ENCODE measurements at regions not wholly inside any gene's neighbourhood (a gene's known extent, or its start where the extent isn't known, plus 50 kb on each side); places are given as distances from the start of the nearest gene placed in this dataset.

DNA sequence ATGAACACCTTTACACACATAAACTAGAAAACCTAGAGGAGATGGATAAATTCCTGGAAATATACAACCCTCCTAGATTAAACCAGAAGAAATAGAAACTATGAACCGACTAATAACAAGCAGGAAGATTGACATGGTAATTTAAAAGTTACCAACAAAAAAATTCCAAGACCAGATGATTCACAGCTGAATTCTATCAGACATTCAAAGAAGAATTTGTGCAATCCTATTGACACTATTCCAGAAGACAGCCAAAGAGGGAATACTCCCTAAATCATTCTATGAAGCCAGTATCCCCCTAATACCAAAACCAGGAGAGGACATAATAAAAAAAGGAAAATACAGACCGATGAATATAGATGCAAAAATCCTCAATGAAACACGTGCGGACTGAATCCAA is 102.6 kb upstream of the KRR1 start:
- no peak for TF ChIP-seq POLR2A (IDR thresholded peaks at IDR 0.05; ENCODE audit: low read depth, low read length)
- TF ChIP-seq POLR2AphosphoS5 (IDR thresholded peaks at IDR 0.05; ENCODE audit: low read depth, low read length) = no peak
- FAIRE-seq = no peak
- no peak for DNase-seq (ENCODE audit: insufficient read length)

DNA sequence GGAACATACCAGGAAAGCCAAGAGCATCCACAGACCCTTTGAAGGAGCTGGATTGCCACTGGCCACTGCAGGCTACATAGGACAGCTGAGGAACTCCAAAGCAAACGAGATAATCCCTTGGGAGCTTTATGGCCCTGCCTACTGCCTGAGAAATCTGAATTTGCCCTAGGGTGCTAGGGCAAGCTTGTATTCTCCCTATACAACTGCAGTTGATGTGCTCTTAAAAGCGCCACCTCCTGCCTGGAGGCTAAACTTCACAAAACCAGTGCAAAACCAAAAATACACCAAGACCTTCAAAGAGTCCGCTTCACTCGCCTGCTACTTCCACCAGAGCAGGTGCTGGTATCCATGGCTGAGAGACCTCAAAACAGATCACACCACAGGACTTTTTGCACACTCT is 99.6 kb upstream of the KRR1 start:
- no peak for DNase-seq (ENCODE audit: insufficient read length)
- no peak for FAIRE-seq
- TF ChIP-seq POLR2AphosphoS5 (IDR thresholded peaks at IDR 0.05; ENCODE audit: low read depth, low read length) = no peak
- TF ChIP-seq POLR2A (IDR thresholded peaks at IDR 0.05; ENCODE audit: low read depth, low read length) = no peak
- TF ChIP-seq TAF1 (IDR thresholded peaks at IDR 0.05; ENCODE audit: borderline replicate concordance, low read depth, low read length) = no peak

- TF ChIP-seq POLR2A (IDR thresholded peaks at IDR 0.05; ENCODE audit: low read depth, low read length) = no peak
- TF ChIP-seq POLR2AphosphoS5 (IDR thresholded peaks at IDR 0.05; ENCODE audit: low read depth, low read length) = no peak
- TF ChIP-seq TAF1 (IDR thresholded peaks at IDR 0.05; ENCODE audit: borderline replicate concordance, low read depth, low read length) = no peak
- no peak for FAIRE-seq
- DNase-seq (ENCODE audit: insufficient read length) = no peak
These were observed 95.5 kb upstream of the KRR1 start for GRCh38 chr12:75606956-75607355.

GRCh38 chr12:75606151-75606550 is 94.7 kb upstream of the KRR1 start:
- no peak for DNase-seq (ENCODE audit: insufficient read length)
- no peak for FAIRE-seq
- TF ChIP-seq POLR2A (IDR thresholded peaks at IDR 0.05; ENCODE audit: low read depth, low read length) (no peak), TAF1 (IDR thresholded peaks at IDR 0.05; ENCODE audit: borderline replicate concordance, low read depth, low read length) (no peak), POLR2AphosphoS5 (IDR thresholded peaks at IDR 0.05; ENCODE audit: low read depth, low read length) (no peak)

DNA sequence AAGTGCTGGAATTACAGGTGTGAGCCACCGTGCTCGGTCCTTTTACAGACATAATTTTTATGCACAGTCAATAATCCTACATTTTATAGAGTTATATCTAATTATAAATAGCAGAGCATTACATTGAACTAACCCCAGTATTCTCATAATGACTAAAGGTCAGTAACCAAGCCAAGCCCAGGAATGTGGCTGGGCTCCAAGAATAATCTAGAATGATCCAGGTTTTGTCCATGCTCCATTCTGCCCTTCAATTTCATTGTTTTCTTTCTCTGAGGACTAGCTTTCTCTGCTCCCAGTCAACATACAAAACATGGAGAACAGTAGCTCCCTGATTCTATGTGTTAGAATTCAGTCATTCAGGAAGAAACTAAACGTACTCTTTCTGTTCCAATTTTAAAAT is 92.1 kb upstream of the KRR1 start:
- TF ChIP-seq POLR2A (IDR thresholded peaks at IDR 0.05; ENCODE audit: low read depth, low read length) = no peak
- TF ChIP-seq TAF1 (IDR thresholded peaks at IDR 0.05; ENCODE audit: borderline replicate concordance, low read depth, low read length) = no peak
- no peak for TF ChIP-seq POLR2AphosphoS5 (IDR thresholded peaks at IDR 0.05; ENCODE audit: low read depth, low read length)
- FAIRE-seq (no peak), DNase-seq (ENCODE audit: insufficient read length) (no peak)

DNA sequence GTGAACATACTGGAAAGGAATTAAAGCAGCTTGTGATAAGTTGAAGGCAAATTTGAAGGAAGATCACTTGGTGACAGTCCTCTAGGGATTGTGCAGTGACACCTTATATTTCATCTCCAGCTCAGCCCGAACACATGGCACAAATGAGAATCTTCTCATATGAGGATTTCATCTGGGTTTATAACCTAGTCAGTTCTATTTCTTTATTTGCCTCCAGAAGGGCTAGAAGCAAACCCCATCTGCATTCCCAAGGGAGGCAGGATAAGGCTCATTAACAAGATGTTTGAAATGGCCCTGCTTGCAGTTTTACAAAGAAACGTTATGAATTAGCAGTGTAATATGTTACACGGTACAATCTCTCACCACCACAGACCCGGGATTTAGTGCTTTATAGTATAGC is 90.7 kb upstream of the KRR1 start:
- no peak for TF ChIP-seq POLR2A (IDR thresholded peaks at IDR 0.05; ENCODE audit: low read depth, low read length)
- TF ChIP-seq POLR2AphosphoS5 (IDR thresholded peaks at IDR 0.05; ENCODE audit: low read depth, low read length) = no peak
- no peak for TF ChIP-seq TAF1 (IDR thresholded peaks at IDR 0.05; ENCODE audit: borderline replicate concordance, low read depth, low read length)
- FAIRE-seq = no peak
- no peak for DNase-seq (ENCODE audit: insufficient read length)

GRCh38 chr12:75600146-75600545 is 88.7 kb upstream of the KRR1 start:
- TF ChIP-seq POLR2A (IDR thresholded peaks at IDR 0.05; ENCODE audit: low read depth, low read length) (no peak), TAF1 (IDR thresholded peaks at IDR 0.05; ENCODE audit: borderline replicate concordance, low read depth, low read length) (no peak), POLR2AphosphoS5 (IDR thresholded peaks at IDR 0.05; ENCODE audit: low read depth, low read length) (no peak)
- FAIRE-seq (no peak), DNase-seq (ENCODE audit: insufficient read length) (no peak)

DNA sequence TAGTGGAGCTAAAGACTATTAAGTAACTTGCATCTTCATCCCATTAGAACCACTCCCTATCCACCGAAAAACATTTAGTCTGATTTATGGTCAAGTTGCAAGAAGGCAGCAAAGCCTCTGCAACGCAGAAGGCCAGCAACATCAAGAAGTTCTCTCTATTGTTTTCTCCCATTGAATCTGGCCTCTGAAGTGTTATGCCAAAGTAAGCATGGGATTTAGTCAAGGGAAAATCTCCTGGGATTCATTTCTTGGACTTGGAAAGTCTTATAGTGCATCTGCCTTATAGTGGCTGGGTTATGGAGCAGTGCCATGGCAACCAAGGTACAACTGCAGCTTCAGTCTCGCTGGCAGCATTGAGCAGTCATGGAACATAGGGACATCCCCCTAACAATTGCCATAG is 87.7 kb upstream of the KRR1 start:
- FAIRE-seq (no peak), DNase-seq (ENCODE audit: insufficient read length) (no peak)
- TF ChIP-seq POLR2A (IDR thresholded peaks at IDR 0.05; ENCODE audit: low read depth, low read length) (no peak), TAF1 (IDR thresholded peaks at IDR 0.05; ENCODE audit: borderline replicate concordance, low read depth, low read length) (no peak), POLR2AphosphoS5 (IDR thresholded peaks at IDR 0.05; ENCODE audit: low read depth, low read length) (no peak)

- DNase-seq (ENCODE audit: insufficient read length) = no peak
- TF ChIP-seq POLR2A (IDR thresholded peaks at IDR 0.05; ENCODE audit: low read depth, low read length) = no peak
- TF ChIP-seq TAF1 (IDR thresholded peaks at IDR 0.05; ENCODE audit: borderline replicate concordance, low read depth, low read length) = no peak
- TF ChIP-seq POLR2AphosphoS5 (IDR thresholded peaks at IDR 0.05; ENCODE audit: low read depth, low read length) = no peak
- no peak for FAIRE-seq
These were observed 85.0 kb upstream of the KRR1 start for GRCh38 chr12:75596406-75596805.

DNA sequence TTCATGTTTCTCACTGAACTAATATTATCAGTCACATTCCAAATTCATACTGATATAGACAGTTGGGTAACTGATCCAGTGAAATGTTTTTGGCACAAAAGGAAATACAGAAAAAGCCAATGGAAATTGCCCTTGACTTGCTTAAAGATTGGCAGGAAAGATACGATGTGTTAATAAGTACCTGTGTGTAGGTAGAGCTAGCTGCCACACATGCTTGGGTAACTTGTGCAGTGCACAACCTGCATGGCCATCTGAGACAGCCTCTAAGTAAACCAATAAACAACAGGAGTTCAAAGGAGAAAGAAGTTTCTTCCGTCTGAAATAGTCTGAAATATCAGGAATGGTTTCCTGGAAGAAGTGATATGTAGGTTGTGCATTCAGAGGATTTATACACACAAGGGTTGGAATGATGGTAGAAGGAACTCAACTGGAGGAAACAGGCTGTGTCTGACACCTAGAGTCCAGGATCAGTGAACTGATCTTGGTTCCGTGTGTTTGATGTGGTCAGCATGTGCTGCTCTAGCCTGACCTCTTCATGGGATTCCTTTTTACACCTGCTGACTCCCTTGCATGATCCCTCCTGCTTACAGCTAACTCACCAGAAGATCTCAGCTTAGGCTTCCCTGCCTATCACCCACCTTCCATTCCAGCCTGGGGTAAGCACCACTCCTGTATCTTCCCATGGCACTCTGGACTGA is 81.4 kb upstream of the KRR1 start:
- TF ChIP-seq TAF1 (IDR thresholded peaks at IDR 0.05; ENCODE audit: borderline replicate concordance, low read depth, low read length) (no peak), POLR2A (IDR thresholded peaks at IDR 0.05; ENCODE audit: low read depth, low read length) (no peak), POLR2AphosphoS5 (IDR thresholded peaks at IDR 0.05; ENCODE audit: low read depth, low read length) (no peak)
- no peak for FAIRE-seq
- no peak for DNase-seq (ENCODE audit: insufficient read length)

DNA sequence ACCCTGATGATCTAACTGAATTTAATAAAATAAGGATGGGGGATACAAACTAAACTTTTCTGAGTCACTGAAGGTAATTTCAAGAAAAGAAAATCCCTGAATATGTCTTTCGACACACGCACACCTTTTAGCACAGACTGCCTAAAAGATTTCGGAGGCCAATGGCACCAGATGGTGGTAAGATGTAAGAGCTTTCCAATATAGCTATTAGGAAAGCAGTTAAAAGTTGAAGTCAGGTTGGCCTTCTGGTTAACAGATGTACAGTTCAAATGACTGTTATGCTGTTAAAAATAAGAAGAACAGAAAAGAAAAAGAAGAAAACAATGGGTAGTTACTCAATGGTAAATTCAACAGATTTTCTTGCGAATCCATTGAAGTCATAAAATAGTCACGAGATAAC is 80.7 kb upstream of the KRR1 start:
- no peak for FAIRE-seq
- no peak for DNase-seq (ENCODE audit: insufficient read length)
- no peak for TF ChIP-seq TAF1 (IDR thresholded peaks at IDR 0.05; ENCODE audit: borderline replicate concordance, low read depth, low read length)
- no peak for TF ChIP-seq POLR2AphosphoS5 (IDR thresholded peaks at IDR 0.05; ENCODE audit: low read depth, low read length)
- TF ChIP-seq POLR2A (IDR thresholded peaks at IDR 0.05; ENCODE audit: low read depth, low read length) = no peak

DNA sequence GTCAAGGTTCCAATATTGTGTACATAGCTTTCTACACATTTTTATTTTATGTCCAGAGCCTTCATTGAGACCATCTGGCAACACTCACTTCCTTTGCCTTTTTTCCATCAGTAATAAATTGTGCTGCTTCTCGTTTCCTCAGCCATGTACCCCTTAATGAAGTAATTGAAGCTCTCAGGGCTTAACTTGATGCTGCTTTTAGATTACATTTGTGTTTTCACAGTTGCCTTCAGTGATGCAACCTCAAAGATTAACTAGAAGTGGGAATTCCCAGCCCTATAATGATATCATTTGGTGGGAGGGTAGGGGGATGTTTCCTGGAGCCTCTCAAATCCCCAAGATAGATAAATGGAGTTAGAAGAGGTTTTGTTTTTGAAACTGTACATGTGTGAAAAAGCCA is 80.2 kb upstream of the KRR1 start:
- TF ChIP-seq TAF1 (IDR thresholded peaks at IDR 0.05; ENCODE audit: borderline replicate concordance, low read depth, low read length) (no peak), POLR2AphosphoS5 (IDR thresholded peaks at IDR 0.05; ENCODE audit: low read depth, low read length) (no peak), POLR2A (IDR thresholded peaks at IDR 0.05; ENCODE audit: low read depth, low read length) (no peak)
- no peak for DNase-seq (ENCODE audit: insufficient read length)

More for the DNA sequence above, 80.2 kb upstream of the KRR1 start:
- no peak for FAIRE-seq

Measured in GM12892 (cell line).